ENCODE measurements at regions not wholly inside any gene's neighbourhood (a gene's known extent, or its start where the extent isn't known, plus 50 kb on each side); places are given as distances from the start of the nearest gene placed in this dataset.

DNA sequence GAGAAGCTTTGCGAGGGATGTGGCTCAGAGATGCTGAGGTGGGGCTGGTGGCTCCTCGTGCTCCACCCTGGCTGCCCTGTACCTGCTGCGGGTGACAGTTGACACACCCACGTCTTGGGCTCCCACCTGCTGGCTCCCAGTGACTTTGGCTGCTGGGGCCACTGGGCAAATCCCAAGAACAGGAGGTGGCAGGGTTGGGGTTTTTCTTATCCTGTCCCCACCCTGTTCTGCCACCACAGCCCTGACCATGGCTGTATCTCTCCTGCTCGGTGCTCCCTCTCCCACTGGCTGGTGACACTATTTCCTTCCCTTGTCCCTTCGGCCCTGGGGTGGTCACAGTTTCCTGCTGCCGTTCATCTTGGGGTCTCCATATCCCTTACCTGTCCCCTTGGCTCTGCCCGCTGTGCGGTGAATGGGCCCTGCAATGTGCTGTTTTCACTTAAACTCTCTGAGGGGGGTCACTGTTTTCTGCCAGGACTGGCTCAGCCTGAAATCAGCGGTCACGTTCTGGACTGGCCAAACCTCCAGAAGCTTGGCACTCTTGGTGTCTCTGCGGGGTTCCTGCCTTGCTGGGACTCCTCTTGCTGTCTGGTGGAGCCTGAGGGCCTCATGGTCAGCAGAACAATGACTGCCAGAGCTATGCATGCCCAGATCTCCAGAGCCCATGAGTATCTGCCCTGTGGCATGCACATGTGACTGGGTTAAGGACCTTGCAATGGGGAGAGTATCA lies 144.2 kb downstream of the IRF8 start:
- DNase-seq: no peak

DNA sequence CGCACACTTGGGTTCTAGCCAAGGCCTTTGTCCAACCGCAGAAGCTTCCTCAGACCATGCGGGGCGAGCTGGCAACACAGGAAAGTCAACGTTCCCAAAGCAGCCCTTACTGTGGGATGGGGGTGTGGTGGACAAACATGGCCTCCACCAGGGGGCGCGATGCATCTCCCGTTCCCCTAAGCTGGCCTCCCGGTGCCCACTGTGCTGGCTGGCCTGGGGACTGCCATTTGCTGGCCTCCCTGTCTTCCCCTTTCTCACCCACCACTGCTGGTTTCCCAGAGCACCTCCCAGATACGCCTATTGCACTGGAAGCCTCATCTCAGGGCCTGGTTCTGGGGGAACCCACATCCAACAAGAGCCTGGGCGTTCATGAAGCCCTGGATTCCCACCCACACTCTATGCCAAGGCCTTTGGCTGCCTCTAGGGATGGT lies 145.3 kb downstream of the IRF8 start:
- no peak for DNase-seq

- no peak for DNase-seq
These were observed 146.1 kb downstream of the IRF8 start for GRCh38 chr16:86044881-86045590.

GRCh38 chr16:86045591-86045971 lies 146.6 kb downstream of the IRF8 start:
- no peak for DNase-seq

GRCh38 chr16:86046026-86046425 lies 147.1 kb downstream of the IRF8 start:
- DNase-seq: no peak

GRCh38 chr16:86046667-86047270 lies 147.8 kb downstream of the IRF8 start:
- DNase-seq: no peak

DNA sequence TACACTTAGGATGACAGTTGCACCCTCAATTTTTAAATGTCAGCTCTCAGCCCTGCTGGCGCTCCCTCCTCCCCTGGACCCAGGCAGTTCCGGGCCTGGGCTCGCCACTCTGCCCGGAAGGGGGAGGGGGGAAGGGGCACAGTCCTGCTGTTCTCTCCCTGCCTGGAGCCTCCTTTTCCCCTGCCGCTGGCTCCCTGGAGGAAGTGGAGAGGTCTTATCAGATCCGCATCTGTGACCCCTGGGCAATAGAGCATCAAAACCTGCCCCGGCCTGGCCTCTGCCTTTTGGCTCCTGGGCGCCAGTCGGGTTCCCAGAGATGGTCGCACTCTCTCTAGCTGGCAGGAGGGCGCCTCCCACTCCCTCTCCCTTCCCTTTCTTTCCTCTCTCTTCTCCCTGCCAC lies 149.3 kb downstream of the IRF8 start:
- no peak for DNase-seq

DNA sequence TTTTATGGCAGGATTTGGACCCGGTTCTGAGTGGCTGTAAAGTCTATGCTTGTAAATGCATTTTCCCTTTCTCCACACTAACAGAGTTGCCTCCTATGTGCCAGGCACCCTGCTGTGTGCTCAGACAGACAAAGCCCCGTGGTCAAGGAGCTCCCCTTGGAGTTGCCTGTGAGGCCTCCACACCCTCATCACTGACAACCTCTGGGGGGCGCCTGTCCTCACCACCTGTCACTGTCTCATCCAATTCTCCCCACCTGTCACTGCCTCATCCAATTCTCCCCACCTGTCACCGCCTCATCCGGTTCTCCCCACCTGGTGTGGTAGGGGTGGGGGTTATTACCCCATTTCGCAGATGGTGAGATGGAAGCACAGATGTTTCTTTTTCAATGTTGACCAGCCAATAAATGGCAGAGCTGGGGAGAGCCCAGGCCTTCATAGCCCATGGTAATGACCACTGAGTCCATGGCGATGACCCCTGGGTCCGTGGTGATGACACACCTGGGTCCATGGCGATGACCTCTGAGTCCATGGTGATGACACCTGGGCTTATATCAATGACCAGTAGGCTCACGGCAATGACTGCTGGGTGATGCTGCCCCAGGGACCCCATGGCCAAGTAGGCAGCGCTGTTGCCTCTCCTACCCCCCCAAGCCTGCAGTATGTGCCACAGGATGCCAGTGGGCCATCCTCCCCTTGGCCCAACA lies 150.1 kb downstream of the IRF8 start:
- DNase-seq: peak; percentile 6

DNA sequence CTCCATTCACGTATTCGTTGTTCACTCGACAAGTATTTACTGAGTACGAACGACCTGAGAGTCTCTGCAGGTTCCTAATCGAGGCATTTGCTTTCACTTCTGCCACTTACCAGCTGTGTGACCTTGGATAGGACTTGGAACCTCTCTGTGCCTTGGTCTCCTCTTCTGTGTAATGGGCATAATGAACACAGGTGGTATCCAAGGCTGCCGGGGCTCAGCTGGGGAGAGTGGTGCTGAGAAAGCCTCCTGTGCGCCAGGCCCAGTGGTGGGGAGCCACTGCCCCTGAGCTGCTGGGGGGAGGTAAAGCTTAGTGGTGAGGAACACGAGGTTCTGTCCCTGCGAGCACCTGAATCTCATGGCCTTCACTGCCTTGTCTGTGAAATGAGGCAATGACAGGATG lies 150.7 kb downstream of the IRF8 start:
- DNase-seq: no peak

- peak; percentile 6 for DNase-seq
These were observed 151.1 kb downstream of the IRF8 start for GRCh38 chr16:86050111-86050510.

GRCh38 chr16:86050591-86051367 lies 151.8 kb downstream of the IRF8 start:
- DNase-seq: peak; percentile 5

- peak; percentile 52 for DNase-seq
These were observed 152.6 kb downstream of the IRF8 start for GRCh38 chr16:86051368-86052114.

GRCh38 chr16:86052115-86052670 lies 153.2 kb downstream of the IRF8 start:
- DNase-seq: peak; percentile 16

- peak; percentile 3 for DNase-seq
These were observed 154.0 kb downstream of the IRF8 start for GRCh38 chr16:86052926-86053325.

DNA sequence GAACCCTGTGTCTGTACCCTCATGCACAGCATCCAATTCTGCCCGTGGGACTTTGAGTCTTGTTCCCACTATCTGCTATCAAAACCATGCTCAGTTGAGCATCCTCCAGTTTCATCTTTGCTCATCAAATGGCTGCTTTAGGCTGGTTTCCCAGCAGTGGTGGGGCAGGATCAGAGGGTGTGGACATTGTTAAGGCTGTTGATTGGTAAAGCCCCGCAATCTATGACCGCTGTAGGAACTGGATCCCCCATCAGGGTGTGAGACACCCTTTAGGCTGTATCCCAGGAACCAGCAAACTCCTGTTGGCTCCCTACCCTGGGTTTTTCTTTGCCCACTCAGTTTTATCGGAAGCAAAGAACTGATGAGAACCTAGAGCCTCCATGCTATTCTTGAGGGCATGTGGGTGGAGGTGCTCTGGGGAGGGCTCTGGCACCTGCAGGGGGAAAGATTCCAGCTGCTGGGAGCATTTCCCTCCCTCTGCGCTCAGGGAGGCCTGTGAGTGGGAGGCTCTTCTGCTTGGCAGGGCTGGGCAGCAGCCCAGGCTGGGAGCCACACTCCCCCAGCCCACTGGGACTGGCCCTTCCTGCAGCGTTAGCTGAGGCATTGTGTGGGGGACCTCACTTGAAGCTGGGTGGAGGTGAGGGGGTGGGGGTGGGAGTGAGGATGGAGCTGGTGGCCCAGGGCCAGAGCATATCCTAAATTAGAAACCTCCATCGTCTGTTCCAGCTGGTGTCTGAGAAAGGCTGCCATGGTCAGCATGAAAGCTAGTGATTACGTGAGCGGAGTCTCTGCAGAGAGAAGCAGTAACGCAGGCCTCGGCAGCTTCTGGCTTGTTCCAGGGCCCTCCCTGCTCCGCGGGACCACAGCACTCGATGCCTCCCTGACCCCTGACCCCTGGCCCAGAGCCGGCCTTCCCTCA lies 160.6 kb downstream of the IRF8 start:
- peak; percentile 57 for DNase-seq

- DNase-seq: no peak
These were observed 161.7 kb downstream of the IRF8 start for GRCh38 chr16:86060381-86061317.

DNA sequence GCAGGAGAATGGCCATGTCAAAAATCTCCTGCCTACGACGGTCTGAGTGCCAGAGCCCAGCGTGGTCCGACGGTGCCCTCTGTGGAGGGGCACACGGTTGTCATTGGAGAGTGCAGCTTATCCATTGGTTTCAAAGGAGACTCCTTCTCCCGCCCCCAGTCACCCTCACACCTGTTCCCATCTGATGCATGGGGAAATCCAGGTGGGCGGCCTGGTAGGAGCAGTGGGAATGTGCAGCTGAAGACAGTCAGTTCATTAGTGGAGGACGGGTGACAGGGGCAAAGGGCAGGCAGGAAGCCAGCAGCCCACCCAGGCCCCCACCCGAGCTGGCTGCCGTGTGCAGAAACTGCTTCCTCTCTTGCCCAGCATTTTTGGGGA lies 162.3 kb downstream of the IRF8 start:
- DNase-seq: no peak

GRCh38 chr16:86061721-86062120 lies 162.8 kb downstream of the IRF8 start:
- no peak for DNase-seq

DNA sequence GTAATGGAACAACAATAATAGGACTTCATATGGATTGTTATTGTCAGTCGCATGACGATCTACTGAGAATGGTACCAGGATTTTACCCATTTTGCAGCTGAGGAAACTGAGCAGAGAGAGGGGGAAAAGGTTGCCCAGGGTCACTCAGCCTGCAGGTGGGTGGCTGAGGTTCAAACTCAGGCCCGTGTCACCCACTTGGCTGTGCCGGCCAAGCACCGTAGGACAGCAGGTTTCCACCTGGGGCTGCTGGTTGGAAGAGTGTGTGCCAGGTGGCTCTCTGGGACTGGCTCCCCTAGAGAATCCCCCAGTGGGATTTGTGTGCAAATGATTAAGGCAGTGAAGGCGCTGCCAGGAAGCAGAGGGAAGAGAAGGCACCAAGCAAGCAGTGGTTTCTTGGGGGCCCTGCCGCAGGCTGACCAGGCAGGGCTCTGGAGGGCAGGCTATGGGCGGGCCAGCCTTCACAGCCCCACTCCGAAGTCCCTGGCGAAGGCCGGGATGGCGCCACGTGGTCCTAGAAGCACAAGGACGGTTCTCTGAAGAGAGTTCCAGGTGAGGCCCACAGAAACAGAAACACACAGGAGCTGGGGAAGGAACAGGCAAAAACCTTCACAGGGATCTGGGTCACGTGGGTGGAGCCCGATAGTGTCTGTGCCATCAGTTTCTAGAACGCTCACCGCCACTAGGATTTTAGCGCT lies 163.5 kb downstream of the IRF8 start:
- DNase-seq: no peak

Data from left hindlimb (tissue), 1 donor.